ENCODE measurements at regions not wholly inside any gene's neighbourhood (a gene's known extent, or its start where the extent isn't known, plus 50 kb on each side); places are given as distances from the start of the nearest gene placed in this dataset.

DNA sequence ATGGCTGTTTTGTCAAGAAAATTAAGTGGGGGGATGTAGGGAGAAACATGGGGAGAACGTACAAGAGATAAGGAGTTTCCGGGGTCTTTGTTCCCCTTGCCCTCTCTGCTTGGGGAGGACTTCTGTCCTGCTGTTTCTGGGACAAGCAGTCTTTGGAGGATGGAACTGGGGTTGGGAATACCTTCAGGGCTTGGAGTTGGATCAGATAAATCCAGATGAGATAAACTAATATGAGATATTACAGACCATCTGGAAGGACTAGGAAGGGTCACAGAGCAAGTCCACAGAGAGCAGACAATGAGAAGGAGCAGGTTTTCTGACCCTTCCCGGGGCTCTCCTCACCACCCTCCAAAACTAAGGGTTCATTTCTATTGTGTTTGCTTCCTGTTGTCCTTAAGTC, 237.5 kb downstream of the TSHZ3 start:
- TF ChIP-seq, protein P1, sequence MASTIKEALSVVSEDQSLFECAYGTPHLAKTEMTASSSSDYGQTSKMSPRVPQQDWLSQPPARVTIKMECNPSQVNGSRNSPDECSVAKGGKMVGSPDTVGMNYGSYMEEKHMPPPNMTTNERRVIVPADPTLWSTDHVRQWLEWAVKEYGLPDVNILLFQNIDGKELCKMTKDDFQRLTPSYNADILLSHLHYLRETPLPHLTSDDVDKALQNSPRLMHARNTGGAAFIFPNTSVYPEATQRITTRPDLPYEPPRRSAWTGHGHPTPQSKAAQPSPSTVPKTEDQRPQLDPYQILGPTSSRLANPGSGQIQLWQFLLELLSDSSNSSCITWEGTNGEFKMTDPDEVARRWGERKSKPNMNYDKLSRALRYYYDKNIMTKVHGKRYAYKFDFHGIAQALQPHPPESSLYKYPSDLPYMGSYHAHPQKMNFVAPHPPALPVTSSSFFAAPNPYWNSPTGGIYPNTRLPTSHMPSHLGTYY (CRISPR knock-in tag; IDR thresholded peaks at IDR 0.05): no peak
- TF ChIP-seq ZNF671 (CRISPR knock-in tag; IDR thresholded peaks at IDR 0.05): no peak
- no peak for TF ChIP-seq ZNF121 (CRISPR knock-in tag; IDR thresholded peaks at IDR 0.05)
- no peak for TF ChIP-seq MYBL2 (CRISPR knock-in tag; IDR thresholded peaks at IDR 0.05)
- TF ChIP-seq, protein P2, sequence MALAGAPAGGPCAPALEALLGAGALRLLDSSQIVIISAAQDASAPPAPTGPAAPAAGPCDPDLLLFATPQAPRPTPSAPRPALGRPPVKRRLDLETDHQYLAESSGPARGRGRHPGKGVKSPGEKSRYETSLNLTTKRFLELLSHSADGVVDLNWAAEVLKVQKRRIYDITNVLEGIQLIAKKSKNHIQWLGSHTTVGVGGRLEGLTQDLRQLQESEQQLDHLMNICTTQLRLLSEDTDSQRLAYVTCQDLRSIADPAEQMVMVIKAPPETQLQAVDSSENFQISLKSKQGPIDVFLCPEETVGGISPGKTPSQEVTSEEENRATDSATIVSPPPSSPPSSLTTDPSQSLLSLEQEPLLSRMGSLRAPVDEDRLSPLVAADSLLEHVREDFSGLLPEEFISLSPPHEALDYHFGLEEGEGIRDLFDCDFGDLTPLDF (CRISPR knock-in tag; IDR thresholded peaks at IDR 0.05): no peak
- TF ChIP-seq IRF2 (CRISPR knock-in tag; IDR thresholded peaks at IDR 0.05; ENCODE audit: borderline replicate concordance, low read depth): no peak
- TF ChIP-seq, protein P3, sequence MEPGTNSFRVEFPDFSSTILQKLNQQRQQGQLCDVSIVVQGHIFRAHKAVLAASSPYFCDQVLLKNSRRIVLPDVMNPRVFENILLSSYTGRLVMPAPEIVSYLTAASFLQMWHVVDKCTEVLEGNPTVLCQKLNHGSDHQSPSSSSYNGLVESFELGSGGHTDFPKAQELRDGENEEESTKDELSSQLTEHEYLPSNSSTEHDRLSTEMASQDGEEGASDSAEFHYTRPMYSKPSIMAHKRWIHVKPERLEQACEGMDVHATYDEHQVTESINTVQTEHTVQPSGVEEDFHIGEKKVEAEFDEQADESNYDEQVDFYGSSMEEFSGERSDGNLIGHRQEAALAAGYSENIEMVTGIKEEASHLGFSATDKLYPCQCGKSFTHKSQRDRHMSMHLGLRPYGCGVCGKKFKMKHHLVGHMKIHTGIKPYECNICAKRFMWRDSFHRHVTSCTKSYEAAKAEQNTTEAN (CRISPR knock-in tag; IDR thresholded peaks at IDR 0.05): no peak
- TF ChIP-seq, protein P4, sequence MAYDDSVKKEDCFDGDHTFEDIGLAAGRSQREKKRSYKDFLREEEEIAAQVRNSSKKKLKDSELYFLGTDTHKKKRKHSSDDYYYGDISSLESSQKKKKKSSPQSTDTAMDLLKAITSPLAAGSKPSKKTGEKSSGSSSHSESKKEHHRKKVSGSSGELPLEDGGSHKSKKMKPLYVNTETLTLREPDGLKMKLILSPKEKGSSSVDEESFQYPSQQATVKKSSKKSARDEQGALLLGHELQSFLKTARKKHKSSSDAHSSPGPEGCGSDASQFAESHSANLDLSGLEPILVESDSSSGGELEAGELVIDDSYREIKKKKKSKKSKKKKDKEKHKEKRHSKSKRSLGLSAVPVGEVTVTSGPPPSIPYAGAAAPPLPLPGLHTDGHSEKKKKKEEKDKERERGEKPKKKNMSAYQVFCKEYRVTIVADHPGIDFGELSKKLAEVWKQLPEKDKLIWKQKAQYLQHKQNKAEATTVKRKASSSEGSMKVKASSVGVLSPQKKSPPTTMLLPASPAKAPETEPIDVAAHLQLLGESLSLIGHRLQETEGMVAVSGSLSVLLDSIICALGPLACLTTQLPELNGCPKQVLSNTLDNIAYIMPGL (CRISPR knock-in tag; IDR thresholded peaks at IDR 0.05): no peak
- TF ChIP-seq MXD4 (CRISPR knock-in tag; IDR thresholded peaks at IDR 0.05; ENCODE audit: borderline replicate concordance): no peak
- no peak for TF ChIP-seq SOX15 (CRISPR knock-in tag; IDR thresholded peaks at IDR 0.05)
- no peak for TF ChIP-seq GRHL2 (CRISPR knock-in tag; IDR thresholded peaks at IDR 0.05; ENCODE audit: insufficient replicate concordance, severe bottlenecking)
- no peak for TF ChIP-seq HMGA2 (CRISPR knock-in tag; IDR thresholded peaks at IDR 0.05)
- no peak for TF ChIP-seq CREB1 (CRISPR knock-in tag; IDR thresholded peaks at IDR 0.05)
- no peak for TF ChIP-seq ATF1 (CRISPR knock-in tag; IDR thresholded peaks at IDR 0.05)
- TF ChIP-seq, protein P5, sequence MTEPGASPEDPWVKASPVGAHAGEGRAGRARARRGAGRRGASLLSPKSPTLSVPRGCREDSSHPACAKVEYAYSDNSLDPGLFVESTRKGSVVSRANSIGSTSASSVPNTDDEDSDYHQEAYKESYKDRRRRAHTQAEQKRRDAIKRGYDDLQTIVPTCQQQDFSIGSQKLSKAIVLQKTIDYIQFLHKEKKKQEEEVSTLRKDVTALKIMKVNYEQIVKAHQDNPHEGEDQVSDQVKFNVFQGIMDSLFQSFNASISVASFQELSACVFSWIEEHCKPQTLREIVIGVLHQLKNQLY (CRISPR knock-in tag; IDR thresholded peaks at IDR 0.05): no peak
- no peak for TF ChIP-seq GTF2I (CRISPR knock-in tag; conservative IDR thresholded peaks at IDR 0.05)
- TF ChIP-seq, protein P6, sequence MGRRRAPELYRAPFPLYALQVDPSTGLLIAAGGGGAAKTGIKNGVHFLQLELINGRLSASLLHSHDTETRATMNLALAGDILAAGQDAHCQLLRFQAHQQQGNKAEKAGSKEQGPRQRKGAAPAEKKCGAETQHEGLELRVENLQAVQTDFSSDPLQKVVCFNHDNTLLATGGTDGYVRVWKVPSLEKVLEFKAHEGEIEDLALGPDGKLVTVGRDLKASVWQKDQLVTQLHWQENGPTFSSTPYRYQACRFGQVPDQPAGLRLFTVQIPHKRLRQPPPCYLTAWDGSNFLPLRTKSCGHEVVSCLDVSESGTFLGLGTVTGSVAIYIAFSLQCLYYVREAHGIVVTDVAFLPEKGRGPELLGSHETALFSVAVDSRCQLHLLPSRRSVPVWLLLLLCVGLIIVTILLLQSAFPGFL (CRISPR knock-in tag; IDR thresholded peaks at IDR 0.05; ENCODE audit: borderline replicate concordance): no peak
- ChIA-PET CTCF (no interaction called here), POLR2A (no interaction called here)
- H3K9me3 Mint-ChIP-seq: no peaks in the 10 kb centered on the region
- ATAC-seq (no peak), DNase-seq (ENCODE audit: low spot score) (no peak)
- H3K27ac Mint-ChIP-seq: no peak overlapping the region
- no peaks in the 10 kb centered on the region for H3K27me3 Mint-ChIP-seq (ENCODE audit: low read depth)
- no peaks in the 10 kb centered on the region for H3K36me3 Mint-ChIP-seq
- no peak overlapping the region for H3K4me3 Mint-ChIP-seq
- peaks cover 18% of the 10 kb centered on the region for H3K4me1 Mint-ChIP-seq

DNA sequence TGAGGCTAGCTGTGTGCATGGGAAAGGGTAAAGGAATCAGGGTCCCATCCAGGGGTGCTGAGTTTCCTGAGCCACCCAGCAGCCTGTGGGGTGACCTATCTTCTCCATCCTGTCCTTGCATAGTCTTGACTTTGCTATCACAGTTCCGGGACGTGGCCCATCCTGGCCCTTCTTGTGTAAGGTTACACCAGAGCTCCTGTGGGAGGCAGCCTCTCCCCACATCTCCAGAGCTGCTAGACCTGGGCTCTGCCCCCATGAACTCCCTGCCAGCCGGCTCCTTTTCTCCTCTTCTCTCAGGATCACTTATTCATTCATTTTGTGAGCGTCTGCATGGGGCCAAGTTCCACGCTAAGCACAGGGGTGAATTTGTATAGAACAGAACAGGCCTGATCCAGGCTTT, 238.9 kb downstream of the TSHZ3 start:
- Mint-ChIP-seq H3K27me3 (ENCODE audit: low read depth) (no peaks in the 10 kb centered on the region), H3K36me3 (no peaks in the 10 kb centered on the region), H3K4me1 (peaks cover 32% of the 10 kb centered on the region), H3K27ac (no peak overlapping the region), H3K9me3 (no peaks in the 10 kb centered on the region), H3K4me3 (no peak overlapping the region)
- ChIA-PET POLR2A (interaction anchor here (1.5 to 2.0 kb wide), 2 partner anchors 11 to 56 kb away, joined by 3 to 5 read pairs; no protein-coding TSS in a partner anchor), CTCF (interaction anchor here (0.6 to 1.5 kb wide), 5 partner anchors 9 to 246 kb away, joined by 3 to 9 read pairs (median 4); no protein-coding TSS in a partner anchor)
- DNase-seq (ENCODE audit: low spot score): peak; percentile 57
- peak; percentile 90 for ATAC-seq
- TF ChIP-seq, protein P7, sequence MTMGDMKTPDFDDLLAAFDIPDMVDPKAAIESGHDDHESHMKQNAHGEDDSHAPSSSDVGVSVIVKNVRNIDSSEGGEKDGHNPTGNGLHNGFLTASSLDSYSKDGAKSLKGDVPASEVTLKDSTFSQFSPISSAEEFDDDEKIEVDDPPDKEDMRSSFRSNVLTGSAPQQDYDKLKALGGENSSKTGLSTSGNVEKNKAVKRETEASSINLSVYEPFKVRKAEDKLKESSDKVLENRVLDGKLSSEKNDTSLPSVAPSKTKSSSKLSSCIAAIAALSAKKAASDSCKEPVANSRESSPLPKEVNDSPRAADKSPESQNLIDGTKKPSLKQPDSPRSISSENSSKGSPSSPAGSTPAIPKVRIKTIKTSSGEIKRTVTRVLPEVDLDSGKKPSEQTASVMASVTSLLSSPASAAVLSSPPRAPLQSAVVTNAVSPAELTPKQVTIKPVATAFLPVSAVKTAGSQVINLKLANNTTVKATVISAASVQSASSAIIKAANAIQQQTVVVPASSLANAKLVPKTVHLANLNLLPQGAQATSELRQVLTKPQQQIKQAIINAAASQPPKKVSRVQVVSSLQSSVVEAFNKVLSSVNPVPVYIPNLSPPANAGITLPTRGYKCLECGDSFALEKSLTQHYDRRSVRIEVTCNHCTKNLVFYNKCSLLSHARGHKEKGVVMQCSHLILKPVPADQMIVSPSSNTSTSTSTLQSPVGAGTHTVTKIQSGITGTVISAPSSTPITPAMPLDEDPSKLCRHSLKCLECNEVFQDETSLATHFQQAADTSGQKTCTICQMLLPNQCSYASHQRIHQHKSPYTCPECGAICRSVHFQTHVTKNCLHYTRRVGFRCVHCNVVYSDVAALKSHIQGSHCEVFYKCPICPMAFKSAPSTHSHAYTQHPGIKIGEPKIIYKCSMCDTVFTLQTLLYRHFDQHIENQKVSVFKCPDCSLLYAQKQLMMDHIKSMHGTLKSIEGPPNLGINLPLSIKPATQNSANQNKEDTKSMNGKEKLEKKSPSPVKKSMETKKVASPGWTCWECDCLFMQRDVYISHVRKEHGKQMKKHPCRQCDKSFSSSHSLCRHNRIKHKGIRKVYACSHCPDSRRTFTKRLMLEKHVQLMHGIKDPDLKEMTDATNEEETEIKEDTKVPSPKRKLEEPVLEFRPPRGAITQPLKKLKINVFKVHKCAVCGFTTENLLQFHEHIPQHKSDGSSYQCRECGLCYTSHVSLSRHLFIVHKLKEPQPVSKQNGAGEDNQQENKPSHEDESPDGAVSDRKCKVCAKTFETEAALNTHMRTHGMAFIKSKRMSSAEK (CRISPR knock-in tag; IDR thresholded peaks at IDR 0.05; ENCODE audit: borderline replicate concordance): no peak
- TF ChIP-seq, protein P8, sequence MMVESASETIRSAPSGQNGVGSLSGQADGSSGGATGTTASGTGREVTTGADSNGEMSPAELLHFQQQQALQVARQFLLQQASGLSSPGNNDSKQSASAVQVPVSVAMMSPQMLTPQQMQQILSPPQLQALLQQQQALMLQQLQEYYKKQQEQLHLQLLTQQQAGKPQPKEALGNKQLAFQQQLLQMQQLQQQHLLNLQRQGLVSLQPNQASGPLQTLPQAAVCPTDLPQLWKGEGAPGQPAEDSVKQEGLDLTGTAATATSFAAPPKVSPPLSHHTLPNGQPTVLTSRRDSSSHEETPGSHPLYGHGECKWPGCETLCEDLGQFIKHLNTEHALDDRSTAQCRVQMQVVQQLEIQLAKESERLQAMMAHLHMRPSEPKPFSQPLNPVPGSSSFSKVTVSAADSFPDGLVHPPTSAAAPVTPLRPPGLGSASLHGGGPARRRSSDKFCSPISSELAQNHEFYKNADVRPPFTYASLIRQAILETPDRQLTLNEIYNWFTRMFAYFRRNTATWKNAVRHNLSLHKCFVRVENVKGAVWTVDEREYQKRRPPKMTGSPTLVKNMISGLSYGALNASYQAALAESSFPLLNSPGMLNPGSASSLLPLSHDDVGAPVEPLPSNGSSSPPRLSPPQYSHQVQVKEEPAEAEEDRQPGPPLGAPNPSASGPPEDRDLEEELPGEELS (CRISPR knock-in tag; IDR thresholded peaks at IDR 0.05): no peak
- TF ChIP-seq OVOL2 (CRISPR knock-in tag; IDR thresholded peaks at IDR 0.05; ENCODE audit: borderline replicate concordance): no peak
